Gastroesophageal sphincter (tissue), 3 donors: ENCODE measurements at regions not wholly inside any gene's neighbourhood (a gene's known extent, or its start where the extent isn't known, plus 50 kb on each side); places are given as distances from the start of the nearest gene placed in this dataset.

Experiments used
- EP300 ChIP-seq: sonication (generic); formaldehyde crosslinking; IDR thresholded peaks from one replicate; pipeline ENCODE4 v1.6.1; 2017; ENCODE audit warnings: antibody characterized with exemption, mild to moderate bottlenecking
- POLR2AphosphoS5 ChIP-seq: sonication (generic); formaldehyde crosslinking; IDR thresholded peaks from one replicate; pipeline ENCODE4 v1.6.1; 2017; ENCODE audit warnings: antibody characterized with exemption
- TF ChIP-seq, protein P1 (sequence below), 4 experiments: fragments of 200-600 bp in 2 of 4; fragments of 450-650 bp in 2 of 4; sonication (generic) in 1 of 4; IDR thresholded peaks; one replicate each; pipeline ENCODE4 v1.5.1; 2017 to 2019; ENCODE audit warnings: antibody characterized with exemption in 4 of 4, mild to moderate bottlenecking in 2 of 4, moderate library complexity in 2 of 4

DNA sequence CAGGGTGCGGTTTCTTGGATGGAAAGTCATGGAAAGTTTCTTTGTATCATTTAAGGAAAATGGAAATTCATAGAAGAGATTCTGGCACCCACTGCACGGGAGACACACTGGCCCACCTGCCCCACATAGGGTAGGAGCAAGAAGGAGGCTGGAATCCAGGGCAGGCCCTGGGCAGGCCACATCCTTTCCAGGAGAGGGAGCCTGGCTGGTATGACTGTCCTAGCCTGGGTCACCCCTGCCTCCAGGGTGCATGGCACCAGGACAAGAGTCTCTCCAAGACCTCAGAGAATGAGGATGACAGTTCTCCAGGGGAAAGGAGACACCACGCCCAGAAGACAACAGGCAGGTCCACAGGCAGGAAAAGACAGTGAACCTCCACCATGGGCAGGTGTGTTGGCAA is 297.2 kb downstream of the TCERG1L start:
- TF ChIP-seq, protein P1, sequence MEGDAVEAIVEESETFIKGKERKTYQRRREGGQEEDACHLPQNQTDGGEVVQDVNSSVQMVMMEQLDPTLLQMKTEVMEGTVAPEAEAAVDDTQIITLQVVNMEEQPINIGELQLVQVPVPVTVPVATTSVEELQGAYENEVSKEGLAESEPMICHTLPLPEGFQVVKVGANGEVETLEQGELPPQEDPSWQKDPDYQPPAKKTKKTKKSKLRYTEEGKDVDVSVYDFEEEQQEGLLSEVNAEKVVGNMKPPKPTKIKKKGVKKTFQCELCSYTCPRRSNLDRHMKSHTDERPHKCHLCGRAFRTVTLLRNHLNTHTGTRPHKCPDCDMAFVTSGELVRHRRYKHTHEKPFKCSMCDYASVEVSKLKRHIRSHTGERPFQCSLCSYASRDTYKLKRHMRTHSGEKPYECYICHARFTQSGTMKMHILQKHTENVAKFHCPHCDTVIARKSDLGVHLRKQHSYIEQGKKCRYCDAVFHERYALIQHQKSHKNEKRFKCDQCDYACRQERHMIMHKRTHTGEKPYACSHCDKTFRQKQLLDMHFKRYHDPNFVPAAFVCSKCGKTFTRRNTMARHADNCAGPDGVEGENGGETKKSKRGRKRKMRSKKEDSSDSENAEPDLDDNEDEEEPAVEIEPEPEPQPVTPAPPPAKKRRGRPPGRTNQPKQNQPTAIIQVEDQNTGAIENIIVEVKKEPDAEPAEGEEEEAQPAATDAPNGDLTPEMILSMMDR (IDR thresholded peaks at IDR 0.05): no peak
- TF ChIP-seq EP300 (no peak), POLR2AphosphoS5 (no peak)
